NT2/D1 (cell line): ENCODE measurements at regions not wholly inside any gene's neighbourhood (a gene's known extent, or its start where the extent isn't known, plus 50 kb on each side); places are given as distances from the start of the nearest gene placed in this dataset.

Source experiments
- DNase-seq: peaks from one replicate; pipeline ENCODE4 v3.0.0-alpha.2; 2011; ENCODE audit warnings: low read depth, low spot score
- H3K27me3 ChIP-seq: 2 replicates; pipeline ENCODE4 v1.6.0; 2011; ENCODE audit warnings: mild to moderate bottlenecking; ENCODE audit not compliant: insufficient read length, insufficient read depth
- H3K36me3 ChIP-seq: 2 replicates; pipeline ENCODE4 v1.6.1; 2011; ENCODE audit warnings: mild to moderate bottlenecking, low read length, mixed read lengths; ENCODE audit not compliant: insufficient read depth, insufficient read length
- H3K4me1 ChIP-seq: 2 replicates; pipeline ENCODE4 v1.5.1; 2011; ENCODE audit not compliant: insufficient read depth, insufficient read length
- H3K4me3 ChIP-seq: 2 replicates; pipeline ENCODE4 v1.5.1; 2011; ENCODE audit warnings: low read depth; ENCODE audit not compliant: insufficient read length
- H3K9ac ChIP-seq: 2 replicates; pipeline ENCODE4 v1.6.0; 2011; ENCODE audit warnings: low read depth; ENCODE audit not compliant: insufficient read length
- H3K9me3 ChIP-seq: 2 replicates; pipeline ENCODE4 v1.5.1; 2011; ENCODE audit warnings: mild to moderate bottlenecking, low read length; ENCODE audit not compliant: insufficient read depth
- SUZ12 ChIP-seq: IDR thresholded peaks from 2 replicates; pipeline ENCODE4 v1.6.1; 2011; ENCODE audit not compliant: insufficient read length, insufficient read depth; ENCODE audit errors: extremely low read depth
- YY1 ChIP-seq: IDR thresholded peaks from 2 replicates; pipeline ENCODE4 v1.6.1; 2011; ENCODE audit not compliant: insufficient read length, insufficient read depth
- ZNF274 ChIP-seq: IDR thresholded peaks from 2 replicates; pipeline ENCODE4 v1.6.1; 2011; ENCODE audit warnings: mild to moderate bottlenecking, low read depth, low read length

DNA sequence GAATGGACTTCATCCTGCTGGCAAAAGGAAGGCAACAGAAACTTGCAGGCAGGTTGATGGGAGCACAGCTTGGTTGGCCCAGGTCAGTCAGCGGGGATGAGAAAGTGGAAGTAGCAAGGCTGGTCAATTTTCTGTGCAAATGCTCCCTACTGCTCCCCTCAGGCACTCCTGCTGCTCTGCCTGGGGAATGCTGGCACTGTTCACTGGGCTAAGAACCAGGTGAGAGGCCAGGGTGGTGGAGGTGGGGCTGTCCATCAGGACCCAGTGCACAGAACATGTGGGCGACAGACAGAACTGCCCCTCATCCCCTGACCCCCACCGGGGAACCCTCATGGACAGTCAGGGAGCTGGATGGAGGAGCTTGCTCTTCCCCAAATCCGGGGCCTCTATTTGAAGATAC is 593.1 kb downstream of the IRX1 start:
- TF ChIP-seq SUZ12 = no peak
- no peak for TF ChIP-seq ZNF274
- no peak for TF ChIP-seq YY1

GRCh38 chr5:4189317-4189716 is 593.7 kb downstream of the IRX1 start:
- H3K36me3 ChIP-seq = no peaks in the 10 kb centered on the region
- TF ChIP-seq SUZ12 (no peak), ZNF274 (no peak), YY1 (no peak)

More for the DNA sequence above, 593.1 kb downstream of the IRX1 start:
- H3K4me1 ChIP-seq = no peaks in the 10 kb centered on the region
- no peak overlapping the region for H3K9ac ChIP-seq
- H3K36me3 ChIP-seq = no peaks in the 10 kb centered on the region
- DNase-seq = no peak
- no peaks in the 10 kb centered on the region for H3K27me3 ChIP-seq
- H3K4me3 ChIP-seq = no peak overlapping the region
- peaks cover 14% of the 10 kb centered on the region for H3K9me3 ChIP-seq

DNA sequence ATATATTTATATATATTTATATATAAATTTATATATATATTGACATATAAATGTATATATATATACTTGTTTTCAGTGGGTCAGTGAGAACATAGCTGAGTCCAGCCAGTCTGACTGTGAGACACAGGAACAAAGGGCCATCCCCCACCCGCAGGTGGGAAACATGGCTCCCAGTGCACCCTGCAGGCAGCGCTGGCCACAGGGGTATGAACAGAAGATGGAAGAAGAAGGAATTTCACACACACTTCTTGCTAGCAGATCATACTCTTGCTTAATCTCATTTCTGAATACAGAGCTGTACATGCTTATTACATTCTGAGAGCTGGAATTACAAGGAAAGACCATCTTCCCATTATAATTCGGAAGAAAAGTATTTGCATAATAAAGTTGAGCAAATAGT is 595.4 kb downstream of the IRX1 start:
- Histone ChIP-seq H3K9me3 (no peaks in the 10 kb centered on the region), H3K9ac (no peak overlapping the region), H3K4me1 (no peaks in the 10 kb centered on the region), H3K36me3 (no peaks in the 10 kb centered on the region), H3K4me3 (no peak overlapping the region), H3K27me3 (no peaks in the 10 kb centered on the region)
- no peak for TF ChIP-seq SUZ12
- TF ChIP-seq YY1 = no peak
- DNase-seq = no peak

More at GRCh38 chr5:4189317-4189716, 593.7 kb downstream of the IRX1 start:
- Histone ChIP-seq H3K27me3 (no peaks in the 10 kb centered on the region), H3K9me3 (0 out of 2 replicates have a peak, but pooled peaks cover 8% of the 10 kb centered on the region), H3K4me1 (no peaks in the 10 kb centered on the region), H3K9ac (no peak overlapping the region), H3K4me3 (no peak overlapping the region)
- no peak for DNase-seq

GRCh38 chr5:4191703-4192102 is 596.1 kb downstream of the IRX1 start:
- TF ChIP-seq SUZ12 = no peak
- TF ChIP-seq YY1 = no peak
- TF ChIP-seq ZNF274 = no peak
- no peaks in the 10 kb centered on the region for H3K27me3 ChIP-seq
- no peak for DNase-seq

DNA sequence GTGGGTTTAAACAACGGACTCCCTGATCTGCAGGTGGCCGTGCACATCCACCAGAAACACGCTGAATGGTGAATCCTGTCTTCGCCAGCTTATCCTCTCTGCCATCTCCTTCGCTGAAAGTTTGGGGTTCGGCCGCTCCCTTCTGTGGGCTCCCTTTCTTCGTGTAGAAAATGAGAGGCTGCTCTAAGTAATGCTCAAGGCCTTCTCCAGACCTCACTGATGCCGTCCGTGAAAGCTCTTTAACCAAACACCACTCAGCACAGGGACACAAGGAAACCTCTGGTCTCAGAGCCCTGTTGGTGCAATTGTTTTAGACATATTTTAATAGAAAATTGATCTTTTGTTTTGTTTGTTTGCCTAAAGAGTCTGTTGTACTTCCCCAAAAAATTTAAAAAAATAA is 596.5 kb downstream of the IRX1 start:
- Histone ChIP-seq H3K4me1 (no peaks in the 10 kb centered on the region), H3K9me3 (no peaks in the 10 kb centered on the region), H3K27me3 (no peaks in the 10 kb centered on the region), H3K36me3 (no peaks in the 10 kb centered on the region), H3K9ac (no peak overlapping the region), H3K4me3 (no peak overlapping the region)
- no peak for DNase-seq
- no peak for TF ChIP-seq YY1
- TF ChIP-seq ZNF274 = no peak
- no peak for TF ChIP-seq SUZ12

More at GRCh38 chr5:4191703-4192102, 596.1 kb downstream of the IRX1 start:
- Histone ChIP-seq H3K36me3 (no peaks in the 10 kb centered on the region), H3K4me1 (no peaks in the 10 kb centered on the region), H3K9me3 (no peaks in the 10 kb centered on the region), H3K4me3 (no peak overlapping the region), H3K9ac (no peak overlapping the region)

DNA sequence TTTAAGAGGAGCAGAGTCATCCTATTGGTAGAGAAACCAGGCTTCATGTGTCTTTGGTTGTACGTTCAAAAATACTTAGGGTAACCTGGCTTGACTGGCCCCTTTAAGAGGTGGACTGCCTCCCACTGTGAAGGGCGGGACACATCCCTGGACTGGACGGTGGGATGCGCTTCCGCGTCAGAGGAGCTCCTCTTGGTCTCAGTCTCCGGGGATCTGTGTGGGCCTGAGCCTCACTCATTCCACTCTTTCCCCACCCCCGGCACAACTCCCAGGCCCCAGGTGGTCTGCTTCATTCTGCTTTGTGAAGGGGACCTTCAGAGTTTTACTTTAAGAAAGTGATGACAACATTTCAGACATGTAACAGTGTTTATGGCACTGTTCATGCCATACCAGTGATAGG is 601.1 kb downstream of the IRX1 start:
- DNase-seq = no peak
- no peaks in the 10 kb centered on the region for H3K27me3 ChIP-seq
- no peaks in the 10 kb centered on the region for H3K36me3 ChIP-seq
- no peak overlapping the region for H3K4me3 ChIP-seq
- TF ChIP-seq SUZ12 = no peak
- H3K9ac ChIP-seq = no peak overlapping the region
- no peaks in the 10 kb centered on the region for H3K9me3 ChIP-seq
- H3K4me1 ChIP-seq = no peaks in the 10 kb centered on the region

DNA sequence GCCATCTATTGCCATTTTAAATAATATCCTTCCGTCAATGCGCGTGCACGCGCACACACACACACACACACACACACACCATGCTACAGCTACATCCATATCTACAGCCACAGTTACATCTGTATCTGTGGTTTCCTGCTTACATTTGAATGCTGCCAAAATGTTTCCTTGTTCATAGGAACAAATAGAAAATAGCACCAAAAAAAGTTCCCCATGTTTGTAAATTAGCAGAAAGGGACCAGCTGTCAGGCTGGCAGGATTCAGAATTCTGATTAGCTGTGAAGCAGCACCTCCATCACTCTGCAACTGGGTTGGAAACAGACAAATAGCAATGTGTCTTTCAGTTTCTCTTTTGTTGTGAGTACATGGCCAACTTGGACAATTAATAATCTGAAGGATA is 601.5 kb downstream of the IRX1 start:
- H3K9ac ChIP-seq = no peak overlapping the region
- no peaks in the 10 kb centered on the region for H3K36me3 ChIP-seq
- no peak overlapping the region for H3K4me3 ChIP-seq
- H3K27me3 ChIP-seq = no peaks in the 10 kb centered on the region
- no peak for DNase-seq
- TF ChIP-seq SUZ12 (no peak), YY1 (no peak), ZNF274 (no peak)
- H3K4me1 ChIP-seq = no peaks in the 10 kb centered on the region
- H3K9me3 ChIP-seq = no peaks in the 10 kb centered on the region

- no peaks in the 10 kb centered on the region for H3K4me1 ChIP-seq
- DNase-seq = no peak
- no peaks in the 10 kb centered on the region for H3K36me3 ChIP-seq
- H3K27me3 ChIP-seq = no peaks in the 10 kb centered on the region
- H3K4me3 ChIP-seq = no peak overlapping the region
- no peak for TF ChIP-seq YY1
- TF ChIP-seq ZNF274 = no peak
- TF ChIP-seq SUZ12 = no peak
- H3K9ac ChIP-seq = no peak overlapping the region
- H3K9me3 ChIP-seq = no peaks in the 10 kb centered on the region
These were observed 602.8 kb downstream of the IRX1 start for GRCh38 chr5:4198461-4198860.
